GM19455 (cell line): ENCODE measurements at regions not wholly inside any gene's neighbourhood (a gene's known extent, or its start where the extent isn't known, plus 50 kb on each side); places are given as distances from the start of the nearest gene placed in this dataset.
A peak's percentile ranks its signal among the peaks of the same experiment; 100 is the strongest.

Source experiments
- ATAC-seq: cut with Tn5 transposase; IDR thresholded peaks from one replicate; pipeline ENCODE4 v1.9.1; 2021; ENCODE audit not compliant: unreplicated experiment

GRCh38 chr7:89908736-89909135 lies 245.5 kb upstream of the STEAP1 start:
- ATAC-seq, result no peak

GRCh38 chr7:89914711-89915110 lies 239.6 kb upstream of the STEAP1 start:
- no peak for ATAC-seq

- ATAC-seq, result no peak
Observed at GRCh38 chr7:89926194-89926593, 228.1 kb upstream of the STEAP1 start.

GRCh38 chr7:89926701-89927100 lies 227.6 kb upstream of the STEAP1 start:
- ATAC-seq, result no peak

- ATAC-seq, result no peak
Observed at GRCh38 chr7:89927762-89928161, 226.5 kb upstream of the STEAP1 start.

GRCh38 chr7:89928451-89928850 lies 225.8 kb upstream of the STEAP1 start:
- no peak for ATAC-seq

- no peak for ATAC-seq
Observed at GRCh38 chr7:89934101-89934500, 220.2 kb upstream of the STEAP1 start.

GRCh38 chr7:89943525-89944050 lies 210.7 kb upstream of the STEAP1 start:
- ATAC-seq, result no peak

- ATAC-seq, result no peak
Observed at GRCh38 chr7:89958525-89959068, 195.7 kb upstream of the STEAP1 start.

- no peak for ATAC-seq
Observed at GRCh38 chr7:89966067-89966664, 188.1 kb upstream of the STEAP1 start.

GRCh38 chr7:89975577-89975976 lies 178.7 kb upstream of the STEAP1 start:
- no peak for ATAC-seq

- no peak for ATAC-seq
Observed at GRCh38 chr7:89987665-89988064, 166.6 kb upstream of the STEAP1 start.

- ATAC-seq, result no peak
Observed at GRCh38 chr7:89988074-89988473, 166.2 kb upstream of the STEAP1 start.

GRCh38 chr7:89989454-89989853 lies 164.8 kb upstream of the STEAP1 start:
- no peak for ATAC-seq

GRCh38 chr7:89994483-89994882 lies 159.8 kb upstream of the STEAP1 start:
- ATAC-seq, result no peak

- no peak for ATAC-seq
Observed at GRCh38 chr7:89998554-89998953, 155.7 kb upstream of the STEAP1 start.

GRCh38 chr7:90005836-90006235 lies 148.4 kb upstream of the STEAP1 start:
- ATAC-seq, result no peak

GRCh38 chr7:90007001-90007654 lies 147.1 kb upstream of the STEAP1 start:
- no peak for ATAC-seq

GRCh38 chr7:90007831-90008230 lies 146.4 kb upstream of the STEAP1 start:
- no peak for ATAC-seq

- no peak for ATAC-seq
Observed at GRCh38 chr7:90022213-90022612, 132.1 kb upstream of the STEAP1 start.

- peak; percentile 53 for ATAC-seq
Observed at GRCh38 chr7:90025771-90026170, 128.5 kb upstream of the STEAP1 start.

- ATAC-seq, result no peak
Observed at GRCh38 chr7:90033850-90034249, 120.4 kb upstream of the STEAP1 start.
